ENCODE measurements at regions not wholly inside any gene's neighbourhood (a gene's known extent, or its start where the extent isn't known, plus 50 kb on each side); places are given as distances from the start of the nearest gene placed in this dataset.
"Not testable (repeated sequence)": the region's sequence is repeated elsewhere in the genome, so short reads cannot be mapped to it uniquely, and the experiment has no call there.

GRCh38 chrX:11890836-11891514 is 132.9 kb downstream of the MSL3 start:
- Histone ChIP-seq H3K4me1 (no peaks in the 10 kb centered on the region), H3K36me3 (no peaks in the 10 kb centered on the region), H3K27ac (no peak overlapping the region), H3K9me3 (no peaks in the 10 kb centered on the region), H3K4me3 (no peak overlapping the region), H3K27me3 (no peaks in the 10 kb centered on the region)
- peak; percentile 78 for ATAC-seq
- TF ChIP-seq CTCF (IDR thresholded peaks at IDR 0.05): no peak
- TF ChIP-seq POLR2A (IDR thresholded peaks at IDR 0.05): no peak
- no peak for TF ChIP-seq POLR2AphosphoS5 (IDR thresholded peaks at IDR 0.05)
- TF ChIP-seq EP300 (IDR thresholded peaks at IDR 0.05): no peak
- WGBS, 2 donors (ENCODE audit: low coverage in 1 of 2): 41% methylated on average over 4 of the region's 6 CpGs; no CpG with 5 or more reads in 1 of the 2 donors

- TF ChIP-seq EP300 (IDR thresholded peaks at IDR 0.05) (no peak), POLR2AphosphoS5 (IDR thresholded peaks at IDR 0.05) (no peak), CTCF (IDR thresholded peaks at IDR 0.05) (no peak), POLR2A (IDR thresholded peaks at IDR 0.05) (no peak)
- Histone ChIP-seq H3K36me3 (no peaks in the 10 kb centered on the region), H3K9me3 (no peaks in the 10 kb centered on the region), H3K4me1 (no peaks in the 10 kb centered on the region), H3K27ac (no peak overlapping the region), H3K4me3 (no peak overlapping the region), H3K27me3 (no peaks in the 10 kb centered on the region)
- WGBS, 2 donors (ENCODE audit: low coverage in 1 of 2): 53 to 60% methylated on average over 1 to 3 of the region's 3 CpGs
- ATAC-seq: no peak
These were observed 136.1 kb downstream of the MSL3 start for GRCh38 chrX:11893933-11894710.

- WGBS, 2 donors (ENCODE audit: low coverage in 1 of 2): 21 to 31% methylated on average over 2 of the region's 2 CpGs
- TF ChIP-seq POLR2A (IDR thresholded peaks at IDR 0.05) (no peak), CTCF (IDR thresholded peaks at IDR 0.05) (no peak), EP300 (IDR thresholded peaks at IDR 0.05) (no peak)
- H3K27ac ChIP-seq: no peak overlapping the region
- no peak for ATAC-seq
- H3K27me3 ChIP-seq: no peaks in the 10 kb centered on the region
- no peak overlapping the region for H3K4me3 ChIP-seq
- H3K4me1 ChIP-seq: no peaks in the 10 kb centered on the region
- no peaks in the 10 kb centered on the region for H3K9me3 ChIP-seq
- no peaks in the 10 kb centered on the region for H3K36me3 ChIP-seq
These were observed 141.1 kb downstream of the MSL3 start for GRCh38 chrX:11899091-11899490.

- H3K36me3 ChIP-seq, H3K27me3 ChIP-seq, H3K4me3 ChIP-seq, H3K27ac ChIP-seq, H3K4me1 ChIP-seq, ATAC-seq, H3K9me3 ChIP-seq: not testable (repeated sequence)
- 60% methylated on average over 1 of the region's 3 CpGs; no CpG with 5 or more reads in 1 of the 2 donors for WGBS, 2 donors (ENCODE audit: low coverage in 1 of 2)
These were observed 147.9 kb downstream of the MSL3 start for GRCh38 chrX:11905933-11906332.

DNA sequence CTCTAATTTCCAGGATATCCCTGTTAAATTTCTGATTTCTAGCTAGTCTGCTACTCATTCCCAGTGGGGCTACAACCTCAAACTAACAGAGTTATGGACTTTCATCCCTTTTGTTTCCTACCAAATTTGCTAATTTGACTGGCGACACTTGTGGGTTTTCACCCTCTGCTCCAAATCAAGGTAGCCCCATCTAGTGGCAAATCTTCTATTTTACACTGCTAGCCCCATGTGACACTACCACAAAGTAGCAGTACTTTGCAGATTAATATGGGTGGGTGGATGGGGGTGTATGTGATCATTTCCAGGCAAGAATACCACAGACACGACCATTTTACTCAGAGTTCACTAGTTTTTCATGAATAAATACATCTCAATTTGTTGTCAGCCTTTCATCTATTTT is 150.3 kb downstream of the MSL3 start:
- Histone ChIP-seq H3K27me3 (no peaks in the 10 kb centered on the region), H3K36me3 (no peaks in the 10 kb centered on the region), H3K4me1 (no peaks in the 10 kb centered on the region), H3K27ac (no peak overlapping the region), H3K9me3 (peaks cover 0 to 5% (median 0%) of the 10 kb centered on the region in 3 donors), H3K4me3 (no peak overlapping the region)
- WGBS, 2 donors (ENCODE audit: low coverage in 1 of 2): 0 to 12% methylated on average over 2 of the region's 2 CpGs
- no peak for ATAC-seq
- TF ChIP-seq EP300 (IDR thresholded peaks at IDR 0.05): no peak
- peak in 1 of 4 experiments; percentile 22 for TF ChIP-seq CTCF (IDR thresholded peaks at IDR 0.05)

Measured in gastroesophageal sphincter (tissue), 4 donors.